CD14-positive monocyte (primary cell): ENCODE measurements at regions not wholly inside any gene's neighbourhood (a gene's known extent, or its start where the extent isn't known, plus 50 kb on each side); places are given as distances from the start of the nearest gene placed in this dataset.

ENCODE experiments used
- DNase-seq, 3 donors: peaks; one replicate each; pipeline ENCODE4 v3.0.0-alpha.2; 2011 to 2022
- H2AFZ ChIP-seq: 2 replicates; pipeline ENCODE4 v1.6.0; 2012; ENCODE audit warnings: mild to moderate bottlenecking, low read depth, low read length, inconsistent platforms; ENCODE audit not compliant: insufficient read depth, poor library complexity, severe bottlenecking
- H3K27ac ChIP-seq, 2 donors: 1 replicate in 1 of 2; 2 replicates in 1 of 2; pipeline ENCODE4 v1.5.1; 2012 to 2013; ENCODE audit warnings: low read length in 2 of 2, control low read depth in 1 of 2, inconsistent platforms in 1 of 2, low read depth in 1 of 2, mild to moderate bottlenecking in 1 of 2
- H3K27me3 ChIP-seq, 2 donors: one replicate each; pipeline versions ENCODE4 v1.6.0 to v1.6.1; 2011 to 2013; ENCODE audit warnings: low read length in 2 of 2; ENCODE audit not compliant: control insufficient read depth in 2 of 2, insufficient read depth in 2 of 2
- H3K36me3 ChIP-seq, 2 donors: replicated peaks in 1 of 2; 1 replicate in 1 of 2; 2 replicates in 1 of 2; pipeline versions ENCODE4 v1.5.1 to v1.6.1; 2012 to 2013; ENCODE audit warnings: low read length in 2 of 2, control low read depth in 1 of 2, inconsistent platforms in 1 of 2, mild to moderate bottlenecking in 1 of 2; ENCODE audit not compliant: insufficient read depth in 2 of 2, control insufficient read depth in 1 of 2
- H3K4me1 ChIP-seq, 2 donors: 1 replicate in 1 of 2; 2 replicates in 1 of 2; pipeline versions ENCODE4 v1.5.1 to v1.6.1; 2012 to 2013; ENCODE audit warnings: low read length in 2 of 2, control low read depth in 1 of 2, inconsistent platforms in 1 of 2, mild to moderate bottlenecking in 1 of 2, moderate library complexity in 1 of 2; ENCODE audit not compliant: insufficient read depth in 2 of 2, control insufficient read depth in 1 of 2
- H3K4me2 ChIP-seq: replicated peaks from 2 replicates; pipeline ENCODE3; 2012; ENCODE audit warnings: low read length, moderate library complexity, mild to moderate bottlenecking; ENCODE audit not compliant: poor library complexity, severe bottlenecking; ENCODE audit errors: extremely low read depth
- H3K4me3 ChIP-seq, 3 experiments: fragments of 200-600 bp in 1 of 3; sonication (generic) in 1 of 3; replicated peaks in 1 of 3; 1 replicate in 2 of 3; 2 replicates in 1 of 3; pipeline ENCODE4 v1.5.1; 2011 to 2013; ENCODE audit warnings: low read length in 3 of 3, mild to moderate bottlenecking in 3 of 3, control low read depth in 2 of 3, low read depth in 2 of 3, inconsistent platforms in 1 of 3, moderate library complexity in 1 of 3
- H3K79me2 ChIP-seq: 2 replicates; pipeline ENCODE4 v1.6.0; 2012; ENCODE audit warnings: mild to moderate bottlenecking, control low read depth, inconsistent platforms, low read length, moderate library complexity; ENCODE audit not compliant: insufficient read depth
- H3K9ac ChIP-seq: 2 replicates; pipeline ENCODE4 v1.6.0; 2017; ENCODE audit warnings: low read length, mild to moderate bottlenecking; ENCODE audit not compliant: insufficient read depth, poor library complexity, severe bottlenecking
- H3K9me3 ChIP-seq, 2 donors: replicated peaks in 1 of 2; 1 replicate in 1 of 2; 2 replicates in 1 of 2; pipeline versions ENCODE4 v1.5.1 to v1.6.1; 2012 to 2013; ENCODE audit warnings: low read length in 2 of 2, control low read depth in 1 of 2; ENCODE audit not compliant: control insufficient read depth in 1 of 2, insufficient read depth in 1 of 2
- H4K20me1 ChIP-seq: 2 replicates; pipeline ENCODE4 v1.6.0; 2012; ENCODE audit warnings: mild to moderate bottlenecking, low read length, control low read depth, moderate library complexity; ENCODE audit not compliant: insufficient read depth
- H3K27ac Mint-ChIP-seq, 7 donors: one replicate each; pipeline ENCODE4 v1.8.0; 2020; ENCODE audit warnings: mild to moderate bottlenecking in 7 of 7, mixed read lengths in 7 of 7, moderate library complexity in 6 of 7, inconsistent platforms in 2 of 7
- H3K27me3 Mint-ChIP-seq, 3 donors: one replicate each; pipeline ENCODE4 v1.8.0; 2021 to 2022; ENCODE audit warnings: low read depth in 3 of 3, mild to moderate bottlenecking in 3 of 3, mixed read lengths in 3 of 3, moderate library complexity in 3 of 3, inconsistent platforms in 1 of 3
- H3K36me3 Mint-ChIP-seq, 2 donors: one replicate each; pipeline ENCODE4 v1.8.0; 2020; ENCODE audit warnings: mixed read lengths in 2 of 2, inconsistent platforms in 1 of 2, mild to moderate bottlenecking in 1 of 2
- H3K4me1 Mint-ChIP-seq: one replicate; pipeline ENCODE4 v1.8.0; 2020; ENCODE audit warnings: mild to moderate bottlenecking, mixed read lengths
- H3K4me3 Mint-ChIP-seq, 2 donors: one replicate each; pipeline ENCODE4 v1.8.0; 2020; ENCODE audit warnings: mild to moderate bottlenecking in 2 of 2, mixed read lengths in 2 of 2, moderate library complexity in 1 of 2
- H3K9me3 Mint-ChIP-seq, 7 donors: one replicate each; pipeline ENCODE4 v1.8.0; 2020 to 2022; ENCODE audit warnings: mixed read lengths in 7 of 7, mild to moderate bottlenecking in 6 of 7, moderate library complexity in 6 of 7, inconsistent platforms in 2 of 7
- WGBS: methylation state at CpG from one replicate; pipeline ENCODE4 v1.1.5; 2013; ENCODE audit warnings: missing lambda C conversion rate; ENCODE audit not compliant: insufficient coverage; 5-methylcytosine and 5-hydroxymethylcytosine counted together
- intact Hi-C, 2 donors: fragments of 100-400 bp; cut with micrococcal nuclease; formaldehyde crosslinking; loops; one replicate each; pipeline versions ENCODE4 v1.15.0 to v1.15.1; 2023
- TF ChIP-seq, protein P1 (sequence below): fragments of 200-600 bp; IDR thresholded peaks from one replicate; pipeline ENCODE4 v1.8.0; 2022; ENCODE audit warnings: antibody characterized with exemption, mild to moderate bottlenecking

DNA sequence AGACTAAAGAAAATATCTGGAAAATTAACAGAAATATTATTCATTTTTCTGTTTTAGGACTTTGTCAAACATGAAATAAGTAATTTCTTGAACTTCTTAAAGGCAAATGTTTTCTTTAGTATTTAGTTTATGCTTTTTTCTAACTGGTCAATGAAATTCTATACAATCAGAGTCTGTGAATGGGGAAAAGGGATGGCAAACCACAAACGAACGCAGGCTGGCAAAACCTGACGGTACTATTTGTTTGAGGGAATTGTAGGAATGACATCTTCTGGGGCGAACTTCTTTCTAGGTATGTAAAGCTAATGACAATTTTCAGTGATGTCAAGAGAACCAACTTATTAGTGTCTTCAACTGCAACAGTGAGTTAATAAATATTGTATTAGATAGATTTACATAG is 156.0 kb downstream of the SIPA1L2 start:
- no peaks in the 10 kb centered on the region for H3K9me3 Mint-ChIP-seq
- H3K36me3 Mint-ChIP-seq: peaks cover 7 to 19% of the 10 kb centered on the region in 2 donors
- no peak overlapping the region for H3K4me3 Mint-ChIP-seq

DNA sequence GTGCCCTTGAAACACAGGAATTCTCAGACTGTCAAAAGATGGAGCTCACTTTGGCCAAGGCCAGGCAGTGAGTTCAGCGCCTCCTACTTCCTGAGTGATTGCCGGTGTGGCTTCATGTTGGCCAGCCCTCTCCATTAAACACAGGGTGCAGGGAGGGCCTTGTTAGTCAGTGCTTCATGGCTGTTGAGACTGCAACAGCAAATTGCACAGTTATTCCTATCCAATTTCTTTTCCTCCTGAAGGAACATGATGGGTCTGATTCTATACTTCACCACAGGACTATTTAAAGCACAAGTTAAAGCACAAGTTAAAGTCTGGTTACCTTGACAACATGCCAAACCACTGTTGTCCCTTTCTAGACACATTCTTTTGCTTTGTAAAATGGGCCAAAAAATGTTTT is 156.6 kb downstream of the SIPA1L2 start:
- TF ChIP-seq, protein P1, sequence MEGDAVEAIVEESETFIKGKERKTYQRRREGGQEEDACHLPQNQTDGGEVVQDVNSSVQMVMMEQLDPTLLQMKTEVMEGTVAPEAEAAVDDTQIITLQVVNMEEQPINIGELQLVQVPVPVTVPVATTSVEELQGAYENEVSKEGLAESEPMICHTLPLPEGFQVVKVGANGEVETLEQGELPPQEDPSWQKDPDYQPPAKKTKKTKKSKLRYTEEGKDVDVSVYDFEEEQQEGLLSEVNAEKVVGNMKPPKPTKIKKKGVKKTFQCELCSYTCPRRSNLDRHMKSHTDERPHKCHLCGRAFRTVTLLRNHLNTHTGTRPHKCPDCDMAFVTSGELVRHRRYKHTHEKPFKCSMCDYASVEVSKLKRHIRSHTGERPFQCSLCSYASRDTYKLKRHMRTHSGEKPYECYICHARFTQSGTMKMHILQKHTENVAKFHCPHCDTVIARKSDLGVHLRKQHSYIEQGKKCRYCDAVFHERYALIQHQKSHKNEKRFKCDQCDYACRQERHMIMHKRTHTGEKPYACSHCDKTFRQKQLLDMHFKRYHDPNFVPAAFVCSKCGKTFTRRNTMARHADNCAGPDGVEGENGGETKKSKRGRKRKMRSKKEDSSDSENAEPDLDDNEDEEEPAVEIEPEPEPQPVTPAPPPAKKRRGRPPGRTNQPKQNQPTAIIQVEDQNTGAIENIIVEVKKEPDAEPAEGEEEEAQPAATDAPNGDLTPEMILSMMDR: no peak
- H3K4me1 ChIP-seq: peaks cover 4 to 5% of the 10 kb centered on the region in 2 donors
- DNase-seq: no peak
- Mint-ChIP-seq H3K4me3 (no peak overlapping the region), H3K27ac (no peak overlapping the region), H3K36me3 (peaks cover 7 to 17% of the 10 kb centered on the region in 2 donors), H3K4me1 (peaks cover 11% of the 10 kb centered on the region), H3K9me3 (no peaks in the 10 kb centered on the region), H3K27me3 (no peaks in the 10 kb centered on the region)
- H3K36me3 ChIP-seq: peaks cover 0 to 8% of the 10 kb centered on the region in 2 donors
- no peak overlapping the region for H3K4me3 ChIP-seq
- no peaks in the 10 kb centered on the region for H4K20me1 ChIP-seq
- H3K27ac ChIP-seq: no peak overlapping the region
- H3K9ac ChIP-seq: no peak overlapping the region
- H3K27me3 ChIP-seq: no peaks in the 10 kb centered on the region
- intact Hi-C loops: no loop called here
- H3K79me2 ChIP-seq: no peaks in the 10 kb centered on the region
- H3K4me2 ChIP-seq: no peak overlapping the region
- no peaks in the 10 kb centered on the region for H3K9me3 ChIP-seq
- WGBS: 79% methylated on average over 2 of the region's 2 CpGs
- no peak overlapping the region for H2AFZ ChIP-seq

More for the DNA sequence above, 156.0 kb downstream of the SIPA1L2 start:
- no peaks in the 10 kb centered on the region for H3K27me3 ChIP-seq
- no peaks in the 10 kb centered on the region for H4K20me1 ChIP-seq
- TF ChIP-seq, protein P1: no peak
- H3K9me3 ChIP-seq: no peaks in the 10 kb centered on the region
- H3K4me1 Mint-ChIP-seq: peaks cover 11% of the 10 kb centered on the region
- no peak overlapping the region for H3K9ac ChIP-seq
- H3K36me3 ChIP-seq: peaks cover 0 to 8% of the 10 kb centered on the region in 2 donors
- 100% methylated on average over 3 of the region's 4 CpGs for WGBS
- DNase-seq: no peak
- H2AFZ ChIP-seq: no peak overlapping the region
- H3K27ac ChIP-seq: no peak overlapping the region
- intact Hi-C loops: no loop called here
- H3K4me1 ChIP-seq: peaks cover 4 to 5% of the 10 kb centered on the region in 2 donors
- no peaks in the 10 kb centered on the region for H3K27me3 Mint-ChIP-seq
- H3K4me3 ChIP-seq: no peak overlapping the region
- H3K79me2 ChIP-seq: no peaks in the 10 kb centered on the region
- H3K27ac Mint-ChIP-seq: no peak overlapping the region
- no peak overlapping the region for H3K4me2 ChIP-seq
